Calu3 (cell line): ENCODE measurements at regions not wholly inside any gene's neighbourhood (a gene's known extent, or its start where the extent isn't known, plus 50 kb on each side); places are given as distances from the start of the nearest gene placed in this dataset.

Experiments
- BruUV-seq: library from RNA; stranded (reverse); fragments of 400-500 nt; replicated peaks from 2 replicates; lab custom pipeline; 2021; lab: Mats Ljungman, UMichigan
- CTCF ChIA-PET: fragments of 300-600 bp; sonication (Branson Sonifier 250); formaldehyde crosslinking; loops from one replicate; lab custom pipeline; 2022; ENCODE audit warnings: antibody characterized with exemption; lab: Charles Lee
- DNase-seq: peaks from one replicate; pipeline ENCODE4 v3.0.0; 2022
- H3K27ac Mint-ChIP-seq: one replicate; pipeline ENCODE4 v1.8.0; 2022; ENCODE audit warnings: mixed read lengths; ENCODE audit not compliant: unreplicated experiment
- H3K27me3 Mint-ChIP-seq: one replicate; pipeline ENCODE4 v1.8.0; 2022; ENCODE audit warnings: mixed read lengths; ENCODE audit not compliant: unreplicated experiment
- H3K36me3 Mint-ChIP-seq: one replicate; pipeline ENCODE4 v1.8.0; 2022; ENCODE audit warnings: mild to moderate bottlenecking, moderate library complexity, mixed read lengths; ENCODE audit not compliant: insufficient read depth, unreplicated experiment
- H3K4me1 Mint-ChIP-seq: one replicate; pipeline ENCODE4 v1.8.0; 2022; ENCODE audit warnings: mild to moderate bottlenecking, low read depth, mixed read lengths; ENCODE audit not compliant: unreplicated experiment
- H3K4me3 Mint-ChIP-seq: one replicate; pipeline ENCODE4 v1.8.0; 2022; ENCODE audit warnings: mild to moderate bottlenecking, low read depth, moderate library complexity, mixed read lengths; ENCODE audit not compliant: unreplicated experiment
- H3K9me3 Mint-ChIP-seq: one replicate; pipeline ENCODE4 v1.8.0; 2022; ENCODE audit warnings: low read depth, mixed read lengths; ENCODE audit not compliant: unreplicated experiment
- intact Hi-C: fragments of 100-400 bp; cut with micrococcal nuclease; formaldehyde crosslinking; loops from one replicate; pipeline ENCODE4 v1.10.0; 2022; ENCODE audit not compliant: unreplicated experiment
- TF ChIP-seq, protein P1 (sequence below): fragments of 200-600 bp; IDR thresholded peaks from one replicate; pipeline ENCODE4 v1.8.0; 2022; ENCODE audit warnings: antibody characterized with exemption; ENCODE audit not compliant: unreplicated experiment

DNA sequence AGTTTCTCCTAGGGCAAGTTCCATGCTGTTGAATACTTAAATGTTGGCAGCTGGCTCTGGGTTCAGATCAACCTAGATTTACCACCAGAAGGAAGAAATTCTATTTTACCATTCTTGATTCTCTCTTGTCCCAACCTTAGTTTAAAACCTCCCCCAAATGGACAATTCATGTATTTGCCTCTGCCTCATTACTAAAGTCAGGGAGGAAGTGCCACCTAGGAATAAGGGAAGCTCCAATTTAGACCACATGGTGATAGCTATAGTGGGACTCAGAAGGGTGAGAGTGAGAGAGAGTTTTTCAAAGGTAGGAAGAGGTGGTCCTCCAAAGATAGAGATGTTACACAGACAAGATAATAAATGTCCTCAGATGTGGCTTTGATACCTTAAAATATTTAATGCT, 53.4 kb upstream of the PAM start:
- no peaks in the 10 kb centered on the region for H3K27me3 Mint-ChIP-seq
- no TSS peak for BruUV-seq
- no peaks in the 10 kb centered on the region for H3K4me1 Mint-ChIP-seq
- intact Hi-C loops: no loop called here
- H3K4me3 Mint-ChIP-seq: no peak overlapping the region
- no peak for DNase-seq
- H3K36me3 Mint-ChIP-seq: no peaks in the 10 kb centered on the region
- H3K9me3 Mint-ChIP-seq: no peaks in the 10 kb centered on the region
- CTCF ChIA-PET: no interaction called here
- no peak overlapping the region for H3K27ac Mint-ChIP-seq
- TF ChIP-seq, protein P1, sequence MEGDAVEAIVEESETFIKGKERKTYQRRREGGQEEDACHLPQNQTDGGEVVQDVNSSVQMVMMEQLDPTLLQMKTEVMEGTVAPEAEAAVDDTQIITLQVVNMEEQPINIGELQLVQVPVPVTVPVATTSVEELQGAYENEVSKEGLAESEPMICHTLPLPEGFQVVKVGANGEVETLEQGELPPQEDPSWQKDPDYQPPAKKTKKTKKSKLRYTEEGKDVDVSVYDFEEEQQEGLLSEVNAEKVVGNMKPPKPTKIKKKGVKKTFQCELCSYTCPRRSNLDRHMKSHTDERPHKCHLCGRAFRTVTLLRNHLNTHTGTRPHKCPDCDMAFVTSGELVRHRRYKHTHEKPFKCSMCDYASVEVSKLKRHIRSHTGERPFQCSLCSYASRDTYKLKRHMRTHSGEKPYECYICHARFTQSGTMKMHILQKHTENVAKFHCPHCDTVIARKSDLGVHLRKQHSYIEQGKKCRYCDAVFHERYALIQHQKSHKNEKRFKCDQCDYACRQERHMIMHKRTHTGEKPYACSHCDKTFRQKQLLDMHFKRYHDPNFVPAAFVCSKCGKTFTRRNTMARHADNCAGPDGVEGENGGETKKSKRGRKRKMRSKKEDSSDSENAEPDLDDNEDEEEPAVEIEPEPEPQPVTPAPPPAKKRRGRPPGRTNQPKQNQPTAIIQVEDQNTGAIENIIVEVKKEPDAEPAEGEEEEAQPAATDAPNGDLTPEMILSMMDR: no peak
